DMS53 (cell line): ENCODE measurements at regions not wholly inside any gene's neighbourhood (a gene's known extent, or its start where the extent isn't known, plus 50 kb on each side); places are given as distances from the start of the nearest gene placed in this dataset.
"Not testable (repeated sequence)": the region's sequence is repeated elsewhere in the genome, so short reads cannot be mapped to it uniquely, and the experiment has no call there.

Experiments
- DNase-seq: peaks from one replicate; lab custom pipeline; 2025; lab: John Stamatoyannopoulos, UW

DNA sequence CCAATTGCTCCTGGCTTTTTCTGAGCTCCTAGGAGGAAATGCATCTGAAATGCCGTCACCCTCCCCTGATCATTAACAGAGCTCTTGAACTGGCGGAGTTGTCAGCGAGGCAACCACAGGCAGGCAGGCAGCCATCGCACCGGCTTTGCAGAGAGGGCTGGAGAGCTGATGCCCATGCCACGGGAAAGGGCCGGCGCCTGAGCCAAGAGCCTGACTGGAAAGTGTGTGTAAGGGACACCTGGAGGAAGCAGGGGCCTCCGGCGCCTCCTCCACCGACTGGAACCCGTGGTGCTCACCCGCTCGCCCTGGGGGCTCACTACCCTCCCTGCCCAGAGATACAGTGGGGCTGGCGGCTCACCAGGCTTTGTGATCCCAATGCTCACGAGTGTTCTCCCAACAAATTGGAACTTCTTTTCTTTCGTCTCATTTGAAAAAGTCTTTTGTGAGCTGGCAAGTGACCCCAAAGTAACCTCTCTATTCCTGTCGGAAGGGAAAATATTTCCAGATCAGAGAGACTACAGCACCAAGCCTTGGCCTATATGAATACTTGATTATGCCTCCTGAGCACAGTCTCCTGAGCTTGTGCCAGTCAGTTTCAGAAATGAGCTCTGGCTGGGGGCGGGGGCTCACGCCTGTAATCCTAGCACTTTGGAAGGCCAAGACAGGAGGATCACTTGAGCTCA lies 97.7 kb upstream of the SLC25A33 start:
- peak; percentile 23 for DNase-seq

DNA sequence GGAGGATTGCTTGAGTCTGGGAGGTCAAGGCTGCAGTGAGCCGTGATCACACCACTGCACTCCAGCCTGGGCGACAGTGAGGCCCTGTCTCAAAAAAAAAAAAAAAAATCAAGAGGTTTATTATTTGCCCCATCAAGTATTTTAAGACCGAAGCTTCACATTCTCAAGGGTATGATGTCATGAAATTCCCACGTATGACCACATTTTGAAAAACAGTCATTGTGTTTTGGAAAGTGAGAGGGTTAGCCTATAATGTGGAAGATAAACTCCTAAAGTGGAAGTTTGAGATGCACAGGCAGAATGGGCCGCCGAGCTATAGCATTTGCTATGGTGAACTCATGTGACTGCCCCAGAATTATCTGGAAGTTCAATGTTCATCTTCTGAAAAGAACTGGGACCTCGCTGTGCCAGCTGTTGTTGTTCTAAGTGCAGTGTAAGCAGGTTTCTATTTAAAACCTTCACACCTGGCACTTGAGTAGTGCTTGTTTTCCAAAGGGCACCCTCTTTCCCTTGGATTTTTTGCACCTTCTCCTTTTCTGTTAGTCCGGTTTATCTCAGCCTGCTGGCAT lies 96.9 kb upstream of the SLC25A33 start:
- DNase-seq, result peak; percentile 69

DNA sequence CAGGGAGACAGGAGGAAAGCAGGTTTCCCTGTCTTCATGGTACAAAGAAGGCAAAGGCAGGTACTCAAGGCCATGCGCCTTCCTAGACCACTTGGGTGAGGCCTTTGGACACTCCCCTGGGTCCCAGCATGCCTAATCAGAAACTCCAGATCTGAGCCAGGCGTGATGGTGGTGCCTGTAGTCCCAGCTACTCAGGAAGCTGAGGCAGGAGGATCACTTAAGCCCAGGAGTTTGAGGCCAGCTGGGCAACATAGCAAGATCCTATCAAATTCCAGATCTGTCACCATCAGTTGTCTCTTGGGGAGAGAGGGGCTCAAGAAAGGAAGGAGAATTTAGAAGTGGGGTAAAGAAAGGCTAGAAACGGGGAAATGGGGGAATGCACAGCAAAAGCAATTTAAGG lies 96.3 kb upstream of the SLC25A33 start:
- no peak for DNase-seq

DNA sequence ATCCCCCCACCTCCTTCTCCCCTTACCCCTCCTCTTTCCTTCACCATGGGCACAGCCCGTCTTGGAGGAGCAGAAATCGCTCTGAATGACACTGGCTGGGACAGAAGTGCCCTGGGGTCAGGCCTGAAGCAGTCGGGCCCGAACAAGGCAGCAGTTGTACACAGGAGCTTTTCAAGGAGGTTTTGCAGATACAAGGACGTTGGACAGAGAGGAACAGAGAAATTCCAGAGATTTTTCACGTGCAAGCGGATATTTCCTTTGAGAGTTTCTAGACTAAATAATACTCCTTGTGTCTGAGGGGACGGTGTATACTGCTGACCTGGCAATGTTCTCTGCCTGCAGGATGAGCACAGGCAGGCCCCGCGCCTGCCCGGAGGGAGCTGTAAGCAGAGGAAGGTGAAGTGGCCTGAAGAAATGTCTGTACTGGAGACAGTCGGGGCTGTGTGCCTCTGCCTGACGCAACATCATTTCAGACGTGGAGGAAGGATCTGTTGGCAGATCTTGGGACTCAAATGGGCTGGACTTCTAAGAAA lies 95.3 kb upstream of the SLC25A33 start:
- DNase-seq, result no peak

DNA sequence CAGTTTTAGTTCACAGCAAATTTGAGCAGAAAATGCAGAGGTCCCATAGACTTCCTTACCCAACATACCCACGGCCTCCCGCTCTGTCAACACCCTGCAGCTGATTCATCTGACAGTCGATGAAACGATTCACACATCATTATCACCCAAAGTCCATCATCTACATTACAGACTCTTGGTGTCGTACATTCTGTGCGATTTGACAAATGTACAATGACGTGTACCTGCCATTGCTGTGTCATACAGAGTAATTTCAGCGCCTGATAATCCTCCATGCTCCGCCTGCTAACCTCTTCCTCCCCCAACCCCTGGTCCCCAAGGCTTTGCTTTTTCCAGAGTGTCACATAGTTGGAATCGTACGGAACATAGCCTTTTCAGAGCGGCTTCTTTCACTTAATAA lies 94.7 kb upstream of the SLC25A33 start:
- no peak for DNase-seq

DNA sequence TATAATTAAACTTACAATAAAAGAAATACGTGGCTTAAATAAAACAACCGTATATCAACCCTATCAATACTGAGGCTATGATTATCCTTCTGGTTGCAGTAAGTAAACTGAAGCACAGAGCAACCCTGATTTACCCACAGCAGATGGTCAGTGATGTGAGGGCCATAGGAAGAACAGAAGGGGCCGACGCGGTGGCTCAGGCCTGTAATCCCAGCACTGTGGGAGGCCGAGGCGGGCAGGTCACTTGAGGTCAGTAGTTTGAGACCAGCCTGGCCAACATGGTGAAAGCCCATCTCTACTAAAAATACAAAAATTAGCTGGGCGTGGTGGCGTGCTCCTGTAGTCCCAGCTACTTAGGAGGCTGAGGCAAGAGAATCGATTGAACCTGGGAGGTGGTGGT lies 94.2 kb upstream of the SLC25A33 start:
- not testable (repeated sequence) for DNase-seq

DNA sequence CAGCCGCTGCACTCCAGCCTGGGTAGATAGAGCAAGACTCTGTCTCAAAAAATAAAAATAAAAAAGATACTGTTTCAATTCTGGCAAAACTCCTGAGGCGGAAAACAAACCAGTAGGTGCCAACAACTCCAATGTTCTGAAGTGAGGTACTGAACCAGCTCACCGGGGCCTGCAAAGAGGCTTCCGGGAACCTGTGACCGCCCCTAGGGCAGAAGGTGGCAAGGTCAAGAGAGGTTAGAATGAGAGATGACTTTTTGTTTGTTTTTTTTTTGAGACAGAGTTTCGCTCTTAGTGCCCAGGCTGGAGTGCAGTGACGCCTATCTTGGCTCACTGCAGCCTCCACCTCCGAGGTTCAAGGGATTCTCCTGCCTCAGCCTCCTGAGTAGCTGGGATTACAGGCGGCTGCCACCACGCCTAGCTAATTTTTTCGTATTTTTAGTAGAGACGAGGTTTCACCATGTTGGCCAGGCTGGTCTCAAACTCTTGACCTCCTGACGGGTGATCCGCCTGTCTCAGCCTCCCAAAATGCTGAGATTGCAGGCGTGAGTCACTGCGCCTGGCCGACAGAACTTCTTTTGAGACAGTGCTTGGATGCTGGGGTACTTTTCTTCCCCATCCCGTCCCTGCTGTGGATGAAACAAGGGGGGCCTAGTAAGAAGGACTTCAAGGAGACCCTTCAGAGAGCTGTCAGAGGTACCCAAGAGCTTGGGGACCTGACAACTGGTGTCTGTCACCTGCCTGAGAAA lies 91.9 kb upstream of the SLC25A33 start:
- DNase-seq, result no peak

DNA sequence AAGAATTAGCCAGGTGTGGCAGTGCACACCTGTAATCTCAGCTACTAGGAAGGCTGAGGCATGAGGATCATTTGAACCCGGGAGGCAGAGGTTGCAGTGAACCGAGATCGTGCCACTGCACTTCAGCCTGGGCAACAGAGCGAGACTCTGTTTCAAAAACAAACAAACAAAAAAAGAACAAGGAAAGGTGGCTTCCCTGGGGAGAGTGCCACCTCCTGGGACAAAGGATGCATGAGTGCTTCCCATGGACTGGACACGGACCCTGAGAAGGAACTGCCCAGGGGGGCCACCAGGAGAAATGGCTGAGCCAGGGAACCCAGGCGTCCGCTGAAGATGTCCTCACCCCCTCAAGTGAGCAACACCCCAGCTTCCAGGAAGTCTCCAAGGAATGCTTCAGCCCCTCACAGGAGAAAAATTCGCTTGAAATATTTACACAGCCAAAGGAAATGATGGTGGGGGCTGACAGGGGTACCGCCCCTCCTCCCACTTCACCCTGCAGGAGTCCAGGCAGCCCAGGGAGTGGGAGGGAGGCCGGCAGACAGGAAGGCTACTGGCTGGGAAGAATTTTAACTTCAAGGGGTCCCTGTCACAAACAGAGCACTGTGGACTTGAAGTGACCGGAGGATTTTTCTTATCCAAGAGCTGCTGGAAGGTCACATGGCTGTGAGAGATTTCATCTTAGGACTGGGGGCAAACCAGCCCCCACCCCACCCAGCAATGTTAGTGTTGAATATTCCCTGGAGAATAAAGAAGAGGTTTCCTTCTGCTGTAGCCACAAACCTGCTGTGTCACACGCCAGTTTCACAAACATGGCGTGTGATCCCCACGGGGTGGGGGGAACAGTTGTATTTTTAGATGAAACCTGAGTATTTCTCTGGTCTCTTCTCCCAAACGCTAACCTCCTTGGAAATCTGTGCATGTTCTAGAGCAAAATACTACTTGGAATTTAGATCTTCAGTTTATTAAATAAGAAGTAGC lies 90.8 kb upstream of the SLC25A33 start:
- peak; percentile 15 for DNase-seq

DNA sequence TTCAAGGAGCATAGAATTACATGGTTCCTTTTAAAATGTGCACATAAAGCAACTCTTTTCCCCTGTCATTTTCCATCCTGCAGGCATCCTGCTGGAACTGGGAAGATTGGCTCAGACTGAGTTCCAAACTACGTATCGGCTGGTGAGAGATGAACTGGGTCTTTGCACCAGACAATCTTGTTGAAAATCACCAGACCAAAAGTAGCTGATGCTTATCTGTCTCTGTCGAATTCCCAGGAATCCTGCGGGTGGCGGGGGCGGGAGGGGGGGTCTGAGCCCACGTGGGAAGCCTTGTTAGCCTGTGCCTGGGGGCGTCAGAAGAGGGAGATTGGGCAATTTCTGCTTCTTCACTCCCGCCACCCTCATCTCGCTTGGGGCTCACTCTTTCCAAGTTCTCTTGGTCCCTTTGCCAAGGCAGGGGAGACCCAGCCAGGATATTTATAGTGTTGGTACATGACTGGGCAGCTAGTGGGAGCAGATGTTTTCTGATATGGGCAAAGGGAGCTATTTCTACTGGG lies 90.1 kb upstream of the SLC25A33 start:
- no peak for DNase-seq

DNA sequence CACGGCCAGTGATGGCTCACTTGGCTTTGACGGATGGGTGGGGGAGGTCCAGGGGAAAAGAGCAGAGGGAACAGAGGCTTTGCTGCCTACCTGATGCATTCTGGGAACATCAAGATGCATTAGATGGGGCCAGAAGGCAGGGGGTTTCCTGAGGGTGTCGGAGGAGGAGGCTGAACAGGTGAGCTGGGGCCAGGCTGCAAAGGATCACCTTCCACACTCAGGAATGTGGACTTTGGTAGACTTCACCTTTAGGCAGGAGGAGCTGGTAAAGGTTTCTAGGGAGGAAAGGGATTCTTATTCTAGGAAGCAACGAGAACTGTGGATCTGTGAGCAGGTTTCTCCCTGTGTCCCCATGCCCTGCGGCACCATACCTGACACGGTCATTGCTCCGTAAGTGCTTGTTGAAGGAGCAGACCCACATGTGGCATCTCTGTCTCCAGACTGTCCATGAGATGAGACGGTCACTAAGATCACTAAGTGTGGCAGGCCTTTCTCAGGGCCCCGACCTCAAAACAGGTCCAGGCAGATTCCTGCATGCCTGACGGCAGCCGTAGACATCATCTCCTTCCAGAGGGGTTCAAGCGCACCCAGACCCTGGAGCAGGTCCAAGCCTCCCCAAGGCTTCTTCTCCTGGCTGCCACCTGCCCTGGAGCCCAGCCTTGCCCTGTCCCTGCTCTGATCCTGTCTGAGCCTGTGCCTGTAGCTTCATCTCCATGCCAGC lies 89.1 kb upstream of the SLC25A33 start:
- no peak for DNase-seq

DNA sequence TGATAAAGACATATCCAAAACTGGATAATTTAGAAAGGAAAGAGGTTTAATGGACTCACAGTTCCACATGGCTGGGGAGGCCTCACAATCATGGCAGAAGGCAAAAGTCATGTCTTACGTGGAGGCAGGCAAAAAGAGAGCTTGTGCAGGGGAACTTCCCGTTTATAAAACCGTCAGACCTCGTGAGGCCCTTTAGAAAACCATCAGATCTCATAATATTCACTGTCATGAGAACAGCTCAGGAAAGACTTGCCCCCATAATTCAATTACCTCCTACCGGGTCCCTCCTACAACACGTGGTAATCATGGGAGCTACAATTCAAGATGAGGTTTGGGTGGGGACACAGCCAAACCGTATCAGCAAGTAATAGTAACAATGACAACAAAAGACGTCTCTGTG lies 88.2 kb upstream of the SLC25A33 start:
- DNase-seq, result no peak

DNA sequence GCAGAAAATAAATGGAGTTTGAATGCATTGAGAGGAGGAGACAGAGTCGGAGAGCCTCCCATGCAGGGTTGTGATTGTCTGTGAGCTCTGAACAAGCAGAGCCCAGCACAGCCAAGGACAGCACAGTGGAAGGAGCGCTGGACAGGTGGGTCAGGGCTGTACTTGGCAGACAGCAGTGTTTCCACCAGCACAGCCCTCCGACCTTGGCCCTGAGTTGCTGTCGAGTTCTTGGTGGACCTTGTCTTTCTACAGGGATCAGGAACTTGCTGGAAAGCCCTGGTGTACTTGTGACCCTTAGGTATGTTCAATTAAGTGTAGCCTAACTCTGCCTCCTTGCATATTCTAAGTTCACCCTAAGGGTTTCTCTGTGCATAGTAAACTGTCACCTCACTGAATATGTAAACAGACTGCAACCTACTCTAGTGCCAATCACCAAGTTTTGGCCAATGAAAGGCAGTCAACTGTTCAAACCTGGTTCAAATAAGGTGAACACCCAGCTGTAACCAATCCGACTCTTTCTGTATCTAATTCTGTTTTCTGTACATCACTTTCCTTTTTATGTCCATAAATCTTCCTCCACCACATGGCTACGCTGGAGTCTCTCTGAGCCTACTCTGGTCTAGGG lies 86.6 kb upstream of the SLC25A33 start:
- no peak for DNase-seq

DNA sequence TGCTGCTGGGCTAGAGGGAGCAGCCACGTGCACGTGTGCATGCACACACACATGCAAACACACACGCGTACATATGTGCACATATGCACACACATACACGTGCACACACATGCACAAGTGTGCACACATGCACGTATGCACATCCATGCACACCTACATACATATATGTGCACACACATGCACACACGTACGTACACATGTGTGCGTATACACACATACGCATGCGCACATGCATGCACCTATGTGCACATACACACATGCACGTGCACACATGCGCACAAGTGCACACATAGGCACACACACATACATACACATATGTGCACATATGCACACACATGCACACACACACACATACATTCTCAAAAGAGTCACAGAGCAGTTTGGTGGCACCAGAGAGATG lies 85.9 kb upstream of the SLC25A33 start:
- no peak for DNase-seq

DNA sequence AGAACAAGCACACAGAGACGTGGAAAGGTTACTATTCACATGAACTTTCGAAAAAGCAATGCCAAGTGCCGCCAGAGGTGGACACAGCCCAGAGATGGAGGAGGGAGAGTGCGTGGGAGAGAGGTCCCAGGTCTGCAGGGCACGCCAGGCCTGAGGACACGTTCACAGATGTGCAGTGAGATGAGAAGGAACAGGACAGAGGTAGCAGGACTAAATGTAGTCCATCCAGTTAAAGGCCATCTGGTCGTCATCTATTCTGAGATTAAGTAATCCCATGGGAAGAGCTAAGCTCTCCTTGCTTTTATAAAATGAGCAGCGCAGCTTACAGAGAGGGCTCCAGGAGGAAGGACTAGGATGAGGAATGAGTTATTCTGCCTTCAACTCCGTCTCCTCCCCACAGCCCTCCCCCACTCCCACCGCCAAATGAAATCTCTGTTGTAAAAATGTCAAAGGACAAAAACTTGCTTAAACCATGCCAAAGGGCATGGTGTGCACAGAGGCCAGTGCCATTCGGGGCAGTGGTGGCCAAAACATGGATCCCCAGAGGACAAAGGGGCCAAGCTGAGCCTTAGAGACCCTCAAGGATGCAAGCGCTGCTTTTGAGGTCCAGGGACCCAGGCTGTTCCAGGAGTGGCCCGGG lies 85.4 kb upstream of the SLC25A33 start:
- no peak for DNase-seq

DNA sequence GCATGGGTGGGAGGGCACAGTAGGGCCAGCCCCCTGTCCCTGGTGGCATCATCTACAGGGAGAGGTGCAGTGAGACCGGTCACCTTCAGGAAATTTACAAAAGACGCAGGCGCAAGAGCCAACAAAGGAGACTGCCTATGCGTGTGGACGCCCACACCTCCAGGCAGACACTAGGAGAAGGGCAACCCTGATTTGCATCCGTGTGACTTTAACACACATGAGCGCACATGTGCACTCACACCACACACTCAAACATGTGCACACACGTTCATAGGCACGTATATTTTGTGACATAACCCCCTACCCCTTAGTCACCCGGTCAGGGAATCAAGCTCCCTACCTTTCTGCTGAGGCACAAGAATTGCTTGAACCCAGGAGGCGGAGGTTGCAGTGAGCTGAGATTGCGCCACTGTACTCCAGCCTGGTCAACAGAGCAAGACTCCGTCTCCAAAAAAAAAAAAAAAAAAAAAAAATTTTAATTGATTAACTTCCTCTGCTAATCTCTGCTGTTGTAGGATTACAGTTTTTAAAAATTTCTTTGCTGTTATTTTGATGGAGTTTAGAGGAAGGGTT lies 84.7 kb upstream of the SLC25A33 start:
- no peak for DNase-seq

DNA sequence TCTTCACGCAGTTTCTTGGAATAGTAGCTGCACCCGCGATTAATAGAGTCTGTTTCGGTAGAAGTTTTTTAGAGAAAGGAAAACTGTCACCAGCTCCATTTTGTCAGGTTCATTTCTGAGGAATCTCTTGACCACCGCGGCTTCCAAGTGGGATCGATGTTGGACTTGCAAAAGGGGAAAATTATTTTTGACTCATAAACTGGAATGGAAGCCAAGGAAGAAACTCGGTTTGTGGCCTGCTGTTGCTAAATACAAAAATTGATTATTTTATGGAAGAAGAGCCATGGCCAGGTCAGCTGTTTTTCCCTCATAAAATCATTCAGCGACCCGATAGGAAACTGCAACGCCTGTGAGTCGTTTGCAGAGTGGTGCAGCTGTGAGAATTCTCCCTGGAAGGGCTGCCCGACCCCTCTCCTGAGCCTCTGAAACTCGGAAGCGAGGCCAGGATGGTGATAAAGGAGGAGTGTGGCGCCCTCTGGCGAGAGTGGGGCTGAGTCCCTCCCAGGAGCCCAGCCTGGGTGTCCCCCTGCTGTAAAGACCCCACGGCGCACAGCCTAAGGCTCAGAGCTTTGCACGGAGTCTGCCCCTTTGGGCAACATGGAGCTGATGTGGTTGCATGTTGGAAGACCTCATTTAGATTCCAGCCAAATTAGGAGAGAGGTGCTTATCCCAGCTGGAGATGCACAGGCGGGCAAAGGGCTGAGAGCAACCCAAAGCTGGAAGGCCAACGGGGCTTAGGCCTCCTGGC lies 83.6 kb upstream of the SLC25A33 start:
- DNase-seq, result peak; percentile 74

DNA sequence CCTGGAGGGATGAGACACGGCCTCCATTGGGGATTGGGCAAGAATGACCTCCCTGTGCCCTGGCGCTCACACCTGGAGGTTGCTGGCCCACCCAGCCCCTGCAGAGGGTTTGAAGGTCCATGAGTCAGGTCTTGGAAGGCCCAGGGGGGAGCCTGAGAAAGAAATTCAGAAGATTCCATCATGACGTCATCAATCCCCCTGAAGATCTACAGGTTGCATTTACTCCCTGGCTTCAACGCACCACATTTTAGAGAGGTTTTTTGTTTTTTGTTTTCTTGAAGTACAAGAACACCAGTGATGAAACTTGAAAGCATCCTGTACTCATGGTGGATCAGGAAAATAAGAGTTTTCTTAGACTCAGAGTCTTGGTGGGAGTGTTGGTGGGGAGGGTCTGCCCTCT lies 82.4 kb upstream of the SLC25A33 start:
- DNase-seq, result no peak

DNA sequence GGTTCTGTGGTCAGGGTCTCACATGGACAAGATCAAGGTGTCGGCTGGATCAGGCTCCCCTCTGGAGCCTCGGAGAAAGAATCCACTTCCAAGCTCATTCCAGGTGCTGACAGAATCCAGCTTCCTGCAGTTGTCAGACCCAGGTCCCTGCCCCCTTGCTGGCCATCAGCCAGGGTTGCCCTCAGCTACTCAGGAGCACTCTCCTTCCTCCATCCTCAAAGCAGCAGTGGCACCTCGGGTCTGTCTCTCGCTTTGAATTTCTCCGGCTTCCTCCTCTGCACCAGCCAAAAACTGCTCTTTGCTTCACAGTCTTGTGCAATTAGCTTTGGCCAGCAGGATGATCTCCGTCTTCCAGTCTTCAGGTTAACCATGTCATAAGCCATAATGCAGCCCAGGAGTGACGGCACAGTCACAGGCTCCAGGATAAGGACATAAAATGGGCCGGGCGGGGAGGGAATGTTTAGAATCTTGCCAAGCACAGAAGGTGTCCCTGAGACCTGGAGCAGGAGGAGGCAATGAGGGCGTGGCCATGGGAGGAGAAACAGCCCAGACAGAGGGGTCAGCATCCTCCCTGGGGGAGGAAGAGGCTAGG lies 79.4 kb upstream of the SLC25A33 start:
- no peak for DNase-seq

DNA sequence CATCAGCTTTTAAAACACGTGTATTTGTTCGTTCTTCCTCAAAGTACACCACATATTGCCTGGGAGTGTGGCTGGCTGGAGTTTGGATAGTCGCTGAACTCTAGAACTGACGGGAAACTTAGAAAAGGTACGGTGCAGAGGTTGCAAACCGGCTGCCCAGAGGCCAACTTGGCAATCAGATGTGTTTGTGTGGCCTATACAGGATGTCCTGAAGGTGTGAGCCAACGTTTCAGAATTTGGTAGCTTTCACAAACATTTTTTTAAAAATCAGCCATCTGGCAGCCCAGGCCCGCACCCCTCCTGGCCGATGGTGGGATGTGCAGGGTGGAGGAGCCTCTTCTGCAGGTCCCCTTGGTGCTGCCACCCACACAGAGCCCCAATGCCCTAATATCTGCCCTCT lies 73.6 kb upstream of the SLC25A33 start:
- no peak for DNase-seq
